Bronchial epithelial cell (primary cell): ENCODE measurements at regions not wholly inside any gene's neighbourhood (a gene's known extent, or its start where the extent isn't known, plus 50 kb on each side); places are given as distances from the start of the nearest gene placed in this dataset.

Experiments used
- DNase-seq: peaks from one replicate; pipeline ENCODE4 v3.0.0-alpha.2; 2010; ENCODE audit warnings: low read depth
- FAIRE-seq: peaks from 2 replicates; lab custom pipeline; 2011; peaks lifted over from hg19 to GRCh38; lab: Jason Lieb, UNC
- H3K27me3 ChIP-seq: 2 replicates; pipeline ENCODE4 v1.5.1; 2011; ENCODE audit warnings: low read length; ENCODE audit not compliant: control insufficient read depth, insufficient read depth
- H3K36me3 ChIP-seq: 2 replicates; pipeline ENCODE4 v1.5.1; 2011; ENCODE audit warnings: low read length; ENCODE audit not compliant: control insufficient read depth, insufficient read depth
- H3K4me3 ChIP-seq: 2 replicates; pipeline ENCODE4 v1.5.1; 2011; ENCODE audit warnings: mild to moderate bottlenecking, low read depth, low read length, control low read depth
- TF ChIP-seq, protein P1 (sequence below): IDR thresholded peaks from 2 replicates; pipeline ENCODE4 v1.5.1; 2011; ENCODE audit warnings: mild to moderate bottlenecking, moderate library complexity, low read length, control low read depth, inconsistent platforms; ENCODE audit not compliant: insufficient read depth, severe bottlenecking

DNA sequence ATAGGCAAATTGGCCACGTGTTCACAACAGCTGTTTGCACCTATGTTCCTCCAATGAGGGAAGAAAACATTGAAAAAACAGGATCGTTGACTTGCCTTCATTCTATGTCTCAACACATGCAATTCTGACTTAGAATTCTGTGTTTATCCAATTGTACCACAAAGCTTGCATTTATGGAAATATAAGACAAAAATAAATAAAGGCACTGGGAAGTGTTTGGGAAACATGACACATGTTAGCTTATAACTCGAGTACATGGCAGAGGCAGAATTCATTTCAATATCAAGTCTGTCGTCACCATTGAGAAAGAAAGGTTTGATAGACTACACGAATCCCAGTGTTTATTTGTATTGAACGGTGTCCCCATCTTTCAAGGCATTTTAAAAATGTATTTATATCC lies 291.2 kb downstream of the AHR start:
- no peak overlapping the region for H3K4me3 ChIP-seq

DNA sequence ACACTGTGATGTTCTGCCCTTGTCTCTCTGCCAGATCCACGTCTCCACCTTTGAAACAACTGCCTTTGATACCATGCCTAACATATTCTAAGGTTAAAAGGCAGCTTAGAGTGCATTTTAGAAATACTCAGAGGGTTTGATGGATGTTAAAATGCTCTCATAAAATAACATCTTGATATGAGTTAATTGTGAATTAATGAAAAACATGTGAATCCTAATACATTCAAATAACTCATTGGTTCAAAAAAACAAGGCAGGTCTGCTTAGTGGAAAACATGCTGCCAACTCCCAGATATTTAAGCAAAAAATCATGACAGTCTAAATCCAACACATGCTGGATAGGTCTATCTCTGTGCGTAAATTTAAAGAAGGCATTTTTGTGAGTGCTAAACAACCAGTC lies 291.8 kb downstream of the AHR start:
- FAIRE-seq: no peak
- TF ChIP-seq, protein P1, sequence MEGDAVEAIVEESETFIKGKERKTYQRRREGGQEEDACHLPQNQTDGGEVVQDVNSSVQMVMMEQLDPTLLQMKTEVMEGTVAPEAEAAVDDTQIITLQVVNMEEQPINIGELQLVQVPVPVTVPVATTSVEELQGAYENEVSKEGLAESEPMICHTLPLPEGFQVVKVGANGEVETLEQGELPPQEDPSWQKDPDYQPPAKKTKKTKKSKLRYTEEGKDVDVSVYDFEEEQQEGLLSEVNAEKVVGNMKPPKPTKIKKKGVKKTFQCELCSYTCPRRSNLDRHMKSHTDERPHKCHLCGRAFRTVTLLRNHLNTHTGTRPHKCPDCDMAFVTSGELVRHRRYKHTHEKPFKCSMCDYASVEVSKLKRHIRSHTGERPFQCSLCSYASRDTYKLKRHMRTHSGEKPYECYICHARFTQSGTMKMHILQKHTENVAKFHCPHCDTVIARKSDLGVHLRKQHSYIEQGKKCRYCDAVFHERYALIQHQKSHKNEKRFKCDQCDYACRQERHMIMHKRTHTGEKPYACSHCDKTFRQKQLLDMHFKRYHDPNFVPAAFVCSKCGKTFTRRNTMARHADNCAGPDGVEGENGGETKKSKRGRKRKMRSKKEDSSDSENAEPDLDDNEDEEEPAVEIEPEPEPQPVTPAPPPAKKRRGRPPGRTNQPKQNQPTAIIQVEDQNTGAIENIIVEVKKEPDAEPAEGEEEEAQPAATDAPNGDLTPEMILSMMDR: no peak
- Histone ChIP-seq H3K4me3 (no peak overlapping the region), H3K27me3 (no peaks in the 10 kb centered on the region), H3K36me3 (no peaks in the 10 kb centered on the region)
- DNase-seq: no peak

More for the DNA sequence above, 291.2 kb downstream of the AHR start:
- no peaks in the 10 kb centered on the region for H3K27me3 ChIP-seq
- no peak for FAIRE-seq
- H3K36me3 ChIP-seq: no peaks in the 10 kb centered on the region
- TF ChIP-seq, protein P1: no peak
- DNase-seq: no peak

DNA sequence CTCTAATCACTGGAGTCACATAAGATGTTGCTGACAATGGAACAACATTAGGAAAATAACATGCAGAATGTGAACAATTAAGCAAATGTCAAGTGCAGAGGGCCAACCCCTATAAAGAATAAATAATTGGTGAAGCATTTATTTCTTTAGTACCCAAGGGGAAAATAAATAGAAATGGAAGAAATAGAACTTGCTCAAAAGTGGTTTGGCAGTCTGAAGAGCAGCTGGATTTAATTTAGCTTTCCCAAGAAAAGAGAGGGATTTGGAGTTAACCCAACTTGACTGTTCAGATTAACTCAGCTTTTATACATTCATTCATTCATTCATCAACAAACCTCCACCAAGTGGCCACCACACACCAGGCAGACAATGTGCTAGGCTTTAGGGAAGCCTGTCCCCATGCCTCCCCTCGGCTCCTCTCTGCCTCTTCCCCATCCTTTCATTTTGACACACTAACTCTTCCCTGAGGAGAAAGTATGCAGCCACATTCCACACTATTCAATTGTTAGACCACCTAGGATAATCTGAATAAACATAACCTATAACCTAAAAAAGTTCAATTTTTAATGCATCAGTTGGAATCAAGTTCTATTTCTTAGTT lies 295.5 kb downstream of the AHR start:
- no peak for DNase-seq
- TF ChIP-seq, protein P1: no peak

DNA sequence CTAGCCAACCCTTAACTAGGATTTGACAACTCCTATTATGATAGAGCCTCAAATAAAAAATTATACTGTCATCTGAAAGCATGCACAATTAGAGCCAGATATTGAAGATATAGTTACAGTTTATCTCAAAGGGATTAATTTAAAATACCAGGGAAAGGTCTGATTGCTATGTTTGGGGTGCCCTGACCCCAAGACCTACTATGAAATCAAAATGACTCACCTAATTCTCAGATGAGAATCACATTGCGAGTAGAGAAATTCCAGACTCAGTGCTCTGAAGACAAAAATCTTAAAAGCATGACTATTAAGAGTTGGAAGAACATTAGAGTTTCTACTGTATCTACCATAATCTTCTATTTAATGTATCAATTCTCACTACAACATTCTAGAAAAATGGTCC lies 297.1 kb downstream of the AHR start:
- Histone ChIP-seq H3K36me3 (no peaks in the 10 kb centered on the region), H3K4me3 (no peak overlapping the region), H3K27me3 (no peaks in the 10 kb centered on the region)
- no peak for FAIRE-seq
- DNase-seq: no peak
- TF ChIP-seq, protein P1: no peak

More for the DNA sequence above, 295.5 kb downstream of the AHR start:
- no peaks in the 10 kb centered on the region for H3K27me3 ChIP-seq
- no peak for FAIRE-seq
- no peak overlapping the region for H3K4me3 ChIP-seq
- H3K36me3 ChIP-seq: no peaks in the 10 kb centered on the region

- Histone ChIP-seq H3K27me3 (no peaks in the 10 kb centered on the region), H3K36me3 (no peaks in the 10 kb centered on the region), H3K4me3 (no peak overlapping the region)
- FAIRE-seq (no peak), DNase-seq (peak; percentile 29)
- TF ChIP-seq, protein P1: no peak
Measured at GRCh38 chr7:17598305-17598704, 299.9 kb downstream of the AHR start.

DNA sequence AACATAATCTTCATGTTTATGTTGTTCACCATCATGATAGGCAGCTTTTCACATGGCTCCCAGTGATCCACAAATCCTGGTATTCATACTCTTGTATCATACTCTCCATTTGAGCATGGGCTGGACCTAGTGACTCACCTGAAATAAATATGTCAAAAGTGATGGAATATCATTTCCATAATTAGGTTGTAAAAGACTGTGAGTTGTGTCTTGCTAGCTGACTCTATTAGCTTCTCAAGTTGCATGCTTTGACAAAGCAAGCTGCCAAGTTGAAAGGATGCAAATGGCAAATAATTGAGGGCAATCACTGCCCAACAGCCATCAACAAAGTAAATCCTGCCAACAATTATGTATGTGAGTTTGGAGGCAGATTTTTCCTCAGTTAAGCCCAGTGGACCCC lies 300.4 kb downstream of the AHR start:
- Histone ChIP-seq H3K36me3 (no peaks in the 10 kb centered on the region), H3K4me3 (no peak overlapping the region), H3K27me3 (no peaks in the 10 kb centered on the region)
- TF ChIP-seq, protein P1: no peak
- FAIRE-seq (no peak), DNase-seq (peak; percentile 86)
